ENCODE measurements at regions not wholly inside any gene's neighbourhood (a gene's known extent, or its start where the extent isn't known, plus 50 kb on each side); places are given as distances from the start of the nearest gene placed in this dataset.
A peak's percentile ranks its signal among the peaks of the same experiment; 100 is the strongest.
"Not testable (repeated sequence)": the region's sequence is repeated elsewhere in the genome, so short reads cannot be mapped to it uniquely, and the experiment has no call there.

- Histone ChIP-seq H3K27ac (no peak overlapping the region), H3K9me3 (peaks cover 73% of the 10 kb centered on the region), H4K20me1 (no peaks in the 10 kb centered on the region), H3K36me3 (0 out of 2 replicates have a peak, but pooled peaks cover 4% of the 10 kb centered on the region), H3K4me3 (peak overlapping the region; percentile 22; the same call in 1 of the 2 replicates), H3K4me1 (no peaks in the 10 kb centered on the region), H3K4me2 (no peak overlapping the region), H3K27me3 (no peaks in the 10 kb centered on the region), H3K9ac (no peak overlapping the region)
- no peak for TF ChIP-seq Cebpa-rat (IDR thresholded peaks at IDR 0.05)
Observed at GRCh38 chr15:62270216-62270921, 105.3 kb upstream of the C2CD4B start.

- H4K20me1 ChIP-seq: no peaks in the 10 kb centered on the region
- no peak overlapping the region for H3K27ac ChIP-seq
- H3K27me3 ChIP-seq: no peaks in the 10 kb centered on the region
- H3K4me2 ChIP-seq: no peak overlapping the region
- H3K4me1 ChIP-seq: no peaks in the 10 kb centered on the region
- TF ChIP-seq Cebpa-rat (IDR thresholded peaks at IDR 0.05): no peak
- no peak overlapping the region for H3K4me3 ChIP-seq
- H3K9ac ChIP-seq: no peak overlapping the region
- 0 out of 2 replicates have a peak, but pooled peaks cover 4% of the 10 kb centered on the region for H3K36me3 ChIP-seq
- peaks cover 55% of the 10 kb centered on the region for H3K9me3 ChIP-seq
Observed at GRCh38 chr15:62272290-62272689, 107.2 kb upstream of the C2CD4B start.

- H3K36me3 ChIP-seq: 0 out of 2 replicates have a peak, but pooled peaks cover 2% of the 10 kb centered on the region
Observed at GRCh38 chr15:62275831-62276230, 110.7 kb upstream of the C2CD4B start.

GRCh38 chr15:62277816-62278394 is 112.8 kb upstream of the C2CD4B start:
- H3K27ac ChIP-seq: no peak overlapping the region
- no peak for TF ChIP-seq Cebpa-rat (IDR thresholded peaks at IDR 0.05)
- no peak overlapping the region for H3K4me2 ChIP-seq
- H4K20me1 ChIP-seq: no peaks in the 10 kb centered on the region
- H3K9ac ChIP-seq: no peak overlapping the region
- H3K9me3 ChIP-seq: peaks cover 11% of the 10 kb centered on the region
- H3K36me3 ChIP-seq: no peaks in the 10 kb centered on the region
- no peak overlapping the region for H3K4me3 ChIP-seq
- H3K4me1 ChIP-seq: peaks cover 10% of the 10 kb centered on the region
- no peaks in the 10 kb centered on the region for H3K27me3 ChIP-seq

More at GRCh38 chr15:62275831-62276230, 110.7 kb upstream of the C2CD4B start:
- Histone ChIP-seq H4K20me1 (no peaks in the 10 kb centered on the region), H3K9me3 (peaks cover 19% of the 10 kb centered on the region), H3K27ac (no peak overlapping the region), H3K4me3 (no peak overlapping the region), H3K4me1 (no peaks in the 10 kb centered on the region), H3K4me2 (no peak overlapping the region), H3K27me3 (no peaks in the 10 kb centered on the region), H3K9ac (no peak overlapping the region)
- TF ChIP-seq Cebpa-rat (IDR thresholded peaks at IDR 0.05): no peak

- Histone ChIP-seq H3K27me3 (no peaks in the 10 kb centered on the region), H3K9me3 (peaks cover 14% of the 10 kb centered on the region), H3K27ac (no peak overlapping the region), H4K20me1 (no peaks in the 10 kb centered on the region), H3K36me3 (no peaks in the 10 kb centered on the region), H3K9ac (no peak overlapping the region), H3K4me1 (peaks cover 10% of the 10 kb centered on the region), H3K4me2 (no peak overlapping the region), H3K4me3 (no peak overlapping the region)
- no peak for TF ChIP-seq Cebpa-rat (IDR thresholded peaks at IDR 0.05)
Observed at GRCh38 chr15:62278534-62278933, 113.4 kb upstream of the C2CD4B start.

GRCh38 chr15:62279041-62279440 is 114.0 kb upstream of the C2CD4B start:
- H3K4me3 ChIP-seq: no peak overlapping the region
- no peaks in the 10 kb centered on the region for H4K20me1 ChIP-seq
- no peaks in the 10 kb centered on the region for H3K36me3 ChIP-seq
- H3K9ac ChIP-seq: no peak overlapping the region
- H3K27ac ChIP-seq: no peak overlapping the region
- H3K4me2 ChIP-seq: no peak overlapping the region
- H3K4me1 ChIP-seq: peaks cover 10% of the 10 kb centered on the region
- peaks cover 14% of the 10 kb centered on the region for H3K9me3 ChIP-seq
- no peaks in the 10 kb centered on the region for H3K27me3 ChIP-seq
- no peak for TF ChIP-seq Cebpa-rat (IDR thresholded peaks at IDR 0.05)

- Histone ChIP-seq H3K4me1 (peaks cover 10% of the 10 kb centered on the region), H4K20me1 (no peaks in the 10 kb centered on the region), H3K27me3 (no peaks in the 10 kb centered on the region), H3K9me3 (peaks cover 14% of the 10 kb centered on the region), H3K9ac (no peak overlapping the region), H3K4me2 (no peak overlapping the region), H3K36me3 (no peaks in the 10 kb centered on the region), H3K27ac (no peak overlapping the region), H3K4me3 (no peak overlapping the region)
- no peak for TF ChIP-seq Cebpa-rat (IDR thresholded peaks at IDR 0.05)
Observed at GRCh38 chr15:62280625-62281024, 115.5 kb upstream of the C2CD4B start.

GRCh38 chr15:62281801-62282200 is 116.7 kb upstream of the C2CD4B start:
- Histone ChIP-seq H3K9me3 (peaks cover 14% of the 10 kb centered on the region), H3K4me3 (peak overlapping the region; percentile 41; the same call in 1 of the 2 replicates), H3K4me2 (peak overlapping the region; percentile 31; the same call in 1 of the 2 replicates)
- not testable (repeated sequence) for H3K4me1 ChIP-seq, H3K36me3 ChIP-seq, H4K20me1 ChIP-seq, H3K27me3 ChIP-seq, H3K9ac ChIP-seq, H3K27ac ChIP-seq

- TF ChIP-seq Cebpa-rat (IDR thresholded peaks at IDR 0.05): no peak
- no peak overlapping the region for H3K4me3 ChIP-seq
- H3K27me3 ChIP-seq: no peaks in the 10 kb centered on the region
- peaks cover under 1% of the 10 kb centered on the region; the same call in 1 of the 2 replicates for H3K4me1 ChIP-seq
- no peaks in the 10 kb centered on the region for H3K36me3 ChIP-seq
- H3K4me2 ChIP-seq: no peak overlapping the region
- no peak overlapping the region for H3K9ac ChIP-seq
- H3K9me3 ChIP-seq: peaks cover 18% of the 10 kb centered on the region
- H4K20me1 ChIP-seq: no peaks in the 10 kb centered on the region
- H3K27ac ChIP-seq: no peak overlapping the region
Observed at GRCh38 chr15:62287066-62287857, 122.2 kb upstream of the C2CD4B start.

Measured in BLaER1 (cell line).